RWPE1 (cell line): ENCODE measurements at regions not wholly inside any gene's neighbourhood (a gene's known extent, or its start where the extent isn't known, plus 50 kb on each side); places are given as distances from the start of the nearest gene placed in this dataset.
A peak's percentile ranks its signal among the peaks of the same experiment; 100 is the strongest.
"Not testable (repeated sequence)": the region's sequence is repeated elsewhere in the genome, so short reads cannot be mapped to it uniquely, and the experiment has no call there.

ENCODE experiments used
- CTCF ChIA-PET: fragments of 350-600 bp; sonication (Branson Sonifier 250); formaldehyde crosslinking; extraction: SDS; loops from one replicate; lab custom pipeline; 2021; lab: Yijun Ruan, JAX
- POLR2A ChIA-PET: fragments of 400-600 bp; formaldehyde crosslinking; extraction: SDS; loops from one replicate; lab custom pipeline; 2020; ENCODE audit warnings: antibody characterized with exemption; ENCODE audit not compliant: low non-redundant PET; lab: Yijun Ruan, JAX
- DNase-seq: peaks from one replicate; pipeline ENCODE4 v3.0.0; 2012; ENCODE audit warnings: low spot score
- H3K27ac ChIP-seq: fragments of 450-650 bp; 2 replicates; pipeline ENCODE4 v1.5.1; 2017
- CTCF ChIP-seq: fragments of 450-650 bp; conservative IDR thresholded peaks from 2 replicates; pipeline ENCODE4 v1.5.1; 2017; ENCODE audit warnings: low read depth, mild to moderate bottlenecking

- H3K27ac ChIP-seq, POLR2A ChIA-PET, CTCF ChIA-PET, DNase-seq: not testable (repeated sequence)
Measured at GRCh38 chr3:91348064-91348463, 2240.6 kb downstream of the EPHA3 start.

- POLR2A ChIA-PET, CTCF ChIA-PET, DNase-seq, H3K27ac ChIP-seq: not testable (repeated sequence)
Measured at GRCh38 chr3:91349072-91349471, 2241.7 kb downstream of the EPHA3 start.

GRCh38 chr3:91352161-91352560 lies 2244.7 kb downstream of the EPHA3 start:
- POLR2A ChIA-PET, DNase-seq, CTCF ChIA-PET, H3K27ac ChIP-seq: not testable (repeated sequence)

GRCh38 chr3:91359278-91359677 lies 2251.9 kb downstream of the EPHA3 start:
- POLR2A ChIA-PET, DNase-seq, CTCF ChIA-PET, H3K27ac ChIP-seq: not testable (repeated sequence)

GRCh38 chr3:91383100-91383894 lies 2275.9 kb downstream of the EPHA3 start:
- CTCF ChIA-PET, DNase-seq, H3K27ac ChIP-seq, POLR2A ChIA-PET: not testable (repeated sequence)

- H3K27ac ChIP-seq, POLR2A ChIA-PET, CTCF ChIA-PET, DNase-seq: not testable (repeated sequence)
Measured at GRCh38 chr3:91403938-91404337, 2296.5 kb downstream of the EPHA3 start.

- TF ChIP-seq CTCF: 0 out of 2 replicates have a peak, but pooled peaks have one; percentile 20
- POLR2A ChIA-PET, H3K27ac ChIP-seq, DNase-seq, CTCF ChIA-PET: not testable (repeated sequence)
Measured at GRCh38 chr3:91442063-91442462, 2334.6 kb downstream of the EPHA3 start.

- CTCF ChIA-PET, POLR2A ChIA-PET, H3K27ac ChIP-seq, DNase-seq: not testable (repeated sequence)
Measured at GRCh38 chr3:91442483-91442882, 2335.1 kb downstream of the EPHA3 start.

GRCh38 chr3:91448379-91448778 lies 2341.0 kb downstream of the EPHA3 start:
- H3K27ac ChIP-seq, DNase-seq, POLR2A ChIA-PET, CTCF ChIA-PET: not testable (repeated sequence)

- DNase-seq, POLR2A ChIA-PET, H3K27ac ChIP-seq, CTCF ChIA-PET: not testable (repeated sequence)
Measured at GRCh38 chr3:91466517-91466916, 2359.1 kb downstream of the EPHA3 start.

GRCh38 chr3:91469251-91469650 lies 2361.8 kb downstream of the EPHA3 start:
- POLR2A ChIA-PET, CTCF ChIA-PET, H3K27ac ChIP-seq, DNase-seq: not testable (repeated sequence)

- CTCF ChIA-PET, DNase-seq, POLR2A ChIA-PET, H3K27ac ChIP-seq: not testable (repeated sequence)
Measured at GRCh38 chr3:91485026-91485425, 2377.6 kb downstream of the EPHA3 start.

- POLR2A ChIA-PET, CTCF ChIA-PET, DNase-seq, H3K27ac ChIP-seq: not testable (repeated sequence)
Measured at GRCh38 chr3:91485891-91486290, 2378.5 kb downstream of the EPHA3 start.

- POLR2A ChIA-PET, CTCF ChIA-PET, H3K27ac ChIP-seq, DNase-seq: not testable (repeated sequence)
Measured at GRCh38 chr3:91497712-91498111, 2390.3 kb downstream of the EPHA3 start.

GRCh38 chr3:91499850-91500249 lies 2392.4 kb downstream of the EPHA3 start:
- H3K27ac ChIP-seq, POLR2A ChIA-PET, CTCF ChIA-PET, DNase-seq: not testable (repeated sequence)

- POLR2A ChIA-PET, H3K27ac ChIP-seq, CTCF ChIA-PET, DNase-seq: not testable (repeated sequence)
Measured at GRCh38 chr3:91504874-91505273, 2397.5 kb downstream of the EPHA3 start.
